SK-N-MC (cell line): ENCODE measurements at regions not wholly inside any gene's neighbourhood (a gene's known extent, or its start where the extent isn't known, plus 50 kb on each side); places are given as distances from the start of the nearest gene placed in this dataset.

Experiments
- EZH2 ChIP-seq: fragments of 200-600 bp; sonication (generic); IDR thresholded peaks from one replicate; pipeline ENCODE4 v1.6.1; 2017; ENCODE audit warnings: antibody characterized with exemption
- FOXP2 ChIP-seq: optimal IDR thresholded peaks from 2 replicates; pipeline ENCODE3; 2011; ENCODE audit warnings: mild to moderate bottlenecking, moderate library complexity; ENCODE audit not compliant: insufficient read depth; ENCODE audit errors: extremely low read length, control extremely low read depth
- POLR2AphosphoS5 ChIP-seq: IDR thresholded peaks from 2 replicates; pipeline ENCODE4 v1.6.1; 2012; ENCODE audit warnings: mild to moderate bottlenecking, low read depth, low read length, borderline replicate concordance

- TF ChIP-seq POLR2AphosphoS5 (no peak), EZH2 (no peak), FOXP2 (no peak)
Measured at GRCh38 chrX:120755066-120755846, 120.4 kb downstream of the CT47B1 start.
